Naive thymus-derived CD4-positive, alpha-beta T cell (primary cell): ENCODE measurements at regions not wholly inside any gene's neighbourhood (a gene's known extent, or its start where the extent isn't known, plus 50 kb on each side); places are given as distances from the start of the nearest gene placed in this dataset.

Source experiments
- ATAC-seq: fragments of 150-1000 bp; cut with Tn5 transposase; 2 replicates; pipeline ENCODE4 v1.10.0; 2021; ENCODE audit warnings: mild to moderate bottlenecking, moderate library complexity
- CTCF ChIA-PET: fragments of 350-600 bp; sonication (Branson Sonifier 250); formaldehyde crosslinking; loops from one replicate; lab custom pipeline; 2021; ENCODE audit warnings: antibody characterized with exemption; lab: Charles Lee
- POLR2A ChIA-PET: fragments of 350-600 bp; sonication (Branson Sonifier 250); formaldehyde crosslinking; loops from one replicate; lab custom pipeline; 2021; ENCODE audit warnings: antibody characterized with exemption, inconsistent platforms; lab: Charles Lee
- DNase-seq, 9 donors: peaks; one replicate each; pipeline versions ENCODE4 v3.0.0 to v3.0.0-alpha.2; 2020 to 2022; ENCODE audit warnings: mixed read lengths in 1 of 9
- H3K27ac ChIP-seq: one replicate; pipeline ENCODE4 v1.7.0; 2013; ENCODE audit warnings: mild to moderate bottlenecking, low read depth, low read length, moderate library complexity
- H3K27me3 ChIP-seq, 2 donors: one replicate each; pipeline ENCODE4 v1.7.0; 2013; ENCODE audit warnings: low read length in 2 of 2, mild to moderate bottlenecking in 2 of 2, moderate library complexity in 2 of 2; ENCODE audit not compliant: control insufficient read depth in 2 of 2, insufficient read depth in 2 of 2
- H3K36me3 ChIP-seq, 3 experiments: 1 replicate in 2 of 3; 2 replicates in 1 of 3; pipeline ENCODE4 v1.7.0; 2013; ENCODE audit warnings: low read length in 3 of 3, mild to moderate bottlenecking in 3 of 3, moderate library complexity in 1 of 3; ENCODE audit not compliant: insufficient read depth in 3 of 3, control insufficient read depth in 2 of 3
- H3K4me1 ChIP-seq, 2 donors: one replicate each; pipeline ENCODE4 v1.7.0; 2013; ENCODE audit warnings: low read length in 2 of 2, mild to moderate bottlenecking in 2 of 2, moderate library complexity in 1 of 2; ENCODE audit not compliant: control insufficient read depth in 2 of 2, insufficient read depth in 2 of 2
- H3K4me3 ChIP-seq: 2 replicates; pipeline ENCODE4 v1.7.0; 2013; ENCODE audit warnings: mild to moderate bottlenecking, low read length
- H3K9me3 ChIP-seq, 3 experiments: 1 replicate in 2 of 3; 2 replicates in 1 of 3; pipeline ENCODE4 v1.7.0; 2013; ENCODE audit warnings: low read length in 3 of 3; ENCODE audit not compliant: control insufficient read depth in 2 of 3
- H3K27ac Mint-ChIP-seq, 9 donors: one replicate each; pipeline ENCODE4 v1.8.0; 2020 to 2022; ENCODE audit warnings: mixed read lengths in 9 of 9, mild to moderate bottlenecking in 8 of 9, moderate library complexity in 5 of 9, inconsistent platforms in 2 of 9
- H3K27me3 Mint-ChIP-seq, 5 donors: one replicate each; pipeline ENCODE4 v1.8.0; 2021 to 2022; ENCODE audit warnings: mixed read lengths in 5 of 5, mild to moderate bottlenecking in 1 of 5
- H3K36me3 Mint-ChIP-seq, 5 donors: one replicate each; pipeline ENCODE4 v1.8.0; 2020 to 2022; ENCODE audit warnings: mixed read lengths in 5 of 5, mild to moderate bottlenecking in 3 of 5, inconsistent platforms in 1 of 5
- H3K4me1 Mint-ChIP-seq, 7 donors: one replicate each; pipeline ENCODE4 v1.8.0; 2020 to 2022; ENCODE audit warnings: mixed read lengths in 7 of 7, mild to moderate bottlenecking in 3 of 7, inconsistent platforms in 1 of 7
- H3K4me3 Mint-ChIP-seq, 10 donors: one replicate each; pipeline ENCODE4 v1.8.0; 2020 to 2022; ENCODE audit warnings: mild to moderate bottlenecking in 10 of 10, mixed read lengths in 10 of 10, moderate library complexity in 6 of 10, inconsistent platforms in 2 of 10
- H3K9me3 Mint-ChIP-seq, 11 donors: one replicate each; pipeline ENCODE4 v1.8.0; 2020 to 2022; ENCODE audit warnings: mixed read lengths in 11 of 11, mild to moderate bottlenecking in 4 of 11, inconsistent platforms in 1 of 11, moderate library complexity in 1 of 11
- intact Hi-C, 2 donors: fragments of 100-400 bp; cut with micrococcal nuclease; formaldehyde crosslinking; loops; one replicate each; pipeline ENCODE4 v1.15.1; 2023

- H3K9me3 Mint-ChIP-seq, result peaks cover 0 to 3% (median 0%) of the 10 kb centered on the region in 11 donors
- CTCF ChIA-PET, result interaction anchor here (0.8 kb wide), 1 partner anchor 738 kb away, joined by 4 read pairs; no protein-coding TSS in a partner anchor
- peaks cover 0 to 67% (median 0%) of the 10 kb centered on the region in 7 donors for H3K4me1 Mint-ChIP-seq
- H3K4me3 Mint-ChIP-seq, result no peak overlapping the region
- no peaks in the 10 kb centered on the region for H3K9me3 ChIP-seq
- H3K36me3 Mint-ChIP-seq, result peaks cover 0 to 16% (median 0%) of the 10 kb centered on the region in 5 donors
- no peaks in the 10 kb centered on the region for H3K27me3 ChIP-seq
- no peak overlapping the region for H3K27ac Mint-ChIP-seq
- H3K4me3 ChIP-seq, result no peak overlapping the region
- POLR2A ChIA-PET, result no interaction called here
- intact Hi-C loops, result loop anchor here (2.0 to 10.0 kb wide), 5 partner anchors 161 to 1139 kb away; partner anchors contain the start of genes PRDM1 (in 1 of the 2), QRSL1 (in 1 of the 2) and RTN4IP1 (in 1 of the 2)
- peaks cover 5 to 13% (median 11%) of the 10 kb centered on the region in 5 donors for H3K27me3 Mint-ChIP-seq
- H3K4me1 ChIP-seq, result peaks cover 0 to 35% of the 10 kb centered on the region in 2 donors
- H3K27ac ChIP-seq, result no peak overlapping the region
- ATAC-seq (no peak), DNase-seq (no peak)
- no peaks in the 10 kb centered on the region for H3K36me3 ChIP-seq
Observed at GRCh38 chr6:105485456-105485855, 82.6 kb upstream of the PREP start.

GRCh38 chr6:105484238-105485161 is 81.6 kb upstream of the PREP start:
- no peak overlapping the region for H3K4me3 Mint-ChIP-seq
- peak overlapping the region in 2 of 9 donors; percentile 20 to 52 for H3K27ac Mint-ChIP-seq
- DNase-seq (peak in 5 of 9 donors; percentile 7 to 36 (median 20)), ATAC-seq (peak; percentile 59)
- peaks cover 0 to 3% (median 0%) of the 10 kb centered on the region in 11 donors for H3K9me3 Mint-ChIP-seq
- H3K27me3 Mint-ChIP-seq, result peaks cover 11 to 16% (median 13%) of the 10 kb centered on the region in 5 donors
- Histone ChIP-seq H3K4me3 (no peak overlapping the region), H3K36me3 (no peaks in the 10 kb centered on the region), H3K27me3 (no peaks in the 10 kb centered on the region), H3K9me3 (no peaks in the 10 kb centered on the region), H3K27ac (no peak overlapping the region), H3K4me1 (peaks cover 0 to 35% of the 10 kb centered on the region in 2 donors)
- ChIA-PET CTCF (interaction anchor here (0.8 to 1.6 kb wide), 3 partner anchors 605 to 740 kb away, joined by 3 to 5 read pairs (median 4); no protein-coding TSS in a partner anchor), POLR2A (no interaction called here)
- peaks cover 0 to 63% (median 0%) of the 10 kb centered on the region in 7 donors for H3K4me1 Mint-ChIP-seq
- H3K36me3 Mint-ChIP-seq, result peaks cover 0 to 10% (median 0%) of the 10 kb centered on the region in 5 donors
- intact Hi-C loops, result loop anchor here (1.0 to 10.0 kb wide), 10 partner anchors 162 to 1140 kb away; partner anchors contain the start of genes PRDM1 (in 1 of the 2), QRSL1 (in 1 of the 2) and RTN4IP1 (in 1 of the 2)

GRCh38 chr6:105483492-105483891 is 80.6 kb upstream of the PREP start:
- H3K4me3 Mint-ChIP-seq, result no peak overlapping the region
- CTCF ChIA-PET, result interaction anchor here (0.7 to 1.6 kb wide), 3 partner anchors 9 to 741 kb away, joined by 3 to 6 read pairs (median 5); no protein-coding TSS in a partner anchor
- peaks cover 0 to 55% (median 0%) of the 10 kb centered on the region in 7 donors for H3K4me1 Mint-ChIP-seq
- no peaks in the 10 kb centered on the region for H3K9me3 ChIP-seq
- no peaks in the 10 kb centered on the region for H3K27me3 ChIP-seq
- H3K36me3 ChIP-seq, result no peaks in the 10 kb centered on the region
- intact Hi-C loops, result loop anchor here in 1 of 2 donors (5.0 to 10.0 kb wide), 3 partner anchors 331 to 1141 kb away; partner anchors contain the start of genes QRSL1 and RTN4IP1
- peaks cover 0 to 4% (median 0%) of the 10 kb centered on the region in 11 donors for H3K9me3 Mint-ChIP-seq
- H3K27me3 Mint-ChIP-seq, result peaks cover 13 to 18% (median 17%) of the 10 kb centered on the region in 5 donors
- H3K4me1 ChIP-seq, result peaks cover 0 to 35% of the 10 kb centered on the region in 2 donors
- DNase-seq, result no peak
- H3K27ac ChIP-seq, result no peak overlapping the region
- H3K27ac Mint-ChIP-seq, result peak overlapping the region in 1 of 9 donors; percentile 24
- no peak for ATAC-seq
- POLR2A ChIA-PET, result no interaction called here
- no peak overlapping the region for H3K4me3 ChIP-seq
- H3K36me3 Mint-ChIP-seq, result peaks cover 0 to 11% (median 0%) of the 10 kb centered on the region in 5 donors

- no peaks in the 10 kb centered on the region for H3K9me3 ChIP-seq
- DNase-seq (no peak), ATAC-seq (no peak)
- ChIA-PET CTCF (interaction anchor here (0.6 to 1.6 kb wide), 4 partner anchors 10 to 742 kb away, joined by 3 to 6 read pairs (median 4); no protein-coding TSS in a partner anchor), POLR2A (no interaction called here)
- H3K27me3 ChIP-seq, result no peaks in the 10 kb centered on the region
- no peak overlapping the region for H3K4me3 ChIP-seq
- H3K36me3 Mint-ChIP-seq, result peaks cover 0 to 10% (median 0%) of the 10 kb centered on the region in 5 donors
- H3K4me1 Mint-ChIP-seq, result peaks cover 0 to 52% (median 0%) of the 10 kb centered on the region in 7 donors
- H3K4me1 ChIP-seq, result peaks cover 0 to 35% of the 10 kb centered on the region in 2 donors
- H3K9me3 Mint-ChIP-seq, result peaks cover 0 to 6% (median 0%) of the 10 kb centered on the region in 11 donors
- H3K27ac Mint-ChIP-seq, result no peak overlapping the region
- H3K27ac ChIP-seq, result no peak overlapping the region
- H3K27me3 Mint-ChIP-seq, result peaks cover 14 to 21% (median 20%) of the 10 kb centered on the region in 5 donors
- no peaks in the 10 kb centered on the region for H3K36me3 ChIP-seq
- intact Hi-C loops, result loop anchor here in 1 of 2 donors (5.0 to 10.0 kb wide), 3 partner anchors 332 to 1142 kb away; partner anchors contain the start of genes QRSL1 and RTN4IP1
- H3K4me3 Mint-ChIP-seq, result no peak overlapping the region
Observed at GRCh38 chr6:105482921-105483320, 80.0 kb upstream of the PREP start.

GRCh38 chr6:105482227-105482844 is 79.5 kb upstream of the PREP start:
- H3K4me3 Mint-ChIP-seq, result peak overlapping the region in 1 of 10 donors; percentile 53
- Histone ChIP-seq H3K9me3 (no peaks in the 10 kb centered on the region), H3K27me3 (no peaks in the 10 kb centered on the region), H3K27ac (no peak overlapping the region), H3K36me3 (no peaks in the 10 kb centered on the region), H3K4me1 (peaks cover 0 to 35% of the 10 kb centered on the region in 2 donors), H3K4me3 (no peak overlapping the region)
- H3K27me3 Mint-ChIP-seq, result peaks cover 16 to 25% (median 22%) of the 10 kb centered on the region in 5 donors
- DNase-seq, result no peak
- H3K27ac Mint-ChIP-seq, result no peak overlapping the region
- peaks cover 0 to 47% (median 0%) of the 10 kb centered on the region in 7 donors for H3K4me1 Mint-ChIP-seq
- ATAC-seq, result no peak
- CTCF ChIA-PET, result interaction anchor here (0.6 kb wide), 1 partner anchor 56 kb away, joined by 3 read pairs; no protein-coding TSS in a partner anchor
- intact Hi-C loops, result loop anchor here in 1 of 2 donors (5.0 to 10.0 kb wide), 3 partner anchors 332 to 1142 kb away; partner anchors contain the start of genes QRSL1 and RTN4IP1
- POLR2A ChIA-PET, result no interaction called here
- H3K9me3 Mint-ChIP-seq, result peaks cover 0 to 6% (median 0%) of the 10 kb centered on the region in 11 donors
- peaks cover 0 to 9% (median 0%) of the 10 kb centered on the region in 5 donors for H3K36me3 Mint-ChIP-seq
